ENCODE measurements at regions not wholly inside any gene's neighbourhood (a gene's known extent, or its start where the extent isn't known, plus 50 kb on each side); places are given as distances from the start of the nearest gene placed in this dataset.

GRCh38 chr7:69341288-69341687, 257.0 kb upstream of the AUTS2 start:
- H3K79me2 ChIP-seq (ENCODE audit: insufficient read depth, low read length): no peaks in the 10 kb centered on the region
- H3K9me3 ChIP-seq (ENCODE audit: low read depth, low read length): no peaks in the 10 kb centered on the region
- H3K4me2 ChIP-seq (ENCODE audit: insufficient read depth, low read length): no peak overlapping the region
- no peak for TF ChIP-seq CTCF (IDR thresholded peaks at IDR 0.05; ENCODE audit: extremely low read depth, low read depth, low read length)
- H3K27ac ChIP-seq (ENCODE audit: low read depth, low read length): no peak overlapping the region
- H3K4me3 ChIP-seq (ENCODE audit: insufficient read depth, low read length): no peak overlapping the region
- H3K36me3 ChIP-seq (ENCODE audit: insufficient read depth, low read length): no peaks in the 10 kb centered on the region
- no peaks in the 10 kb centered on the region for H3K4me1 ChIP-seq (ENCODE audit: insufficient read depth, low read length)
- no peak for DNase-seq (ENCODE audit: insufficient read length, low spot score, missing footprints)
- H2AFZ ChIP-seq (ENCODE audit: low read length): no peak overlapping the region
- H4K20me1 ChIP-seq (ENCODE audit: insufficient read depth, low read length): no peaks in the 10 kb centered on the region
- H3K27me3 ChIP-seq (ENCODE audit: insufficient read depth, low read length): no peaks in the 10 kb centered on the region

- H3K4me2 ChIP-seq (ENCODE audit: insufficient read depth, low read length): no peak overlapping the region
These were observed 256.0 kb upstream of the AUTS2 start for GRCh38 chr7:69342154-69342884.

GRCh38 chr7:69349291-69349690, 249.0 kb upstream of the AUTS2 start:
- H3K4me3 ChIP-seq (ENCODE audit: insufficient read depth, low read length): no peak overlapping the region
- H3K36me3 ChIP-seq (ENCODE audit: insufficient read depth, low read length): no peaks in the 10 kb centered on the region
- H3K4me1 ChIP-seq (ENCODE audit: insufficient read depth, low read length): no peaks in the 10 kb centered on the region
- no peaks in the 10 kb centered on the region for H3K79me2 ChIP-seq (ENCODE audit: insufficient read depth, low read length)
- H3K4me2 ChIP-seq (ENCODE audit: insufficient read depth, low read length): no peak overlapping the region
- no peak for TF ChIP-seq CTCF (IDR thresholded peaks at IDR 0.05; ENCODE audit: extremely low read depth, low read depth, low read length)
- H3K27me3 ChIP-seq (ENCODE audit: insufficient read depth, low read length): no peaks in the 10 kb centered on the region
- no peaks in the 10 kb centered on the region for H3K9me3 ChIP-seq (ENCODE audit: low read depth, low read length)
- no peak for DNase-seq (ENCODE audit: insufficient read length, low spot score, missing footprints)
- no peak overlapping the region for H3K27ac ChIP-seq (ENCODE audit: low read depth, low read length)
- H4K20me1 ChIP-seq (ENCODE audit: insufficient read depth, low read length): no peaks in the 10 kb centered on the region
- no peak overlapping the region for H2AFZ ChIP-seq (ENCODE audit: low read length)

More at GRCh38 chr7:69342154-69342884, 256.0 kb upstream of the AUTS2 start:
- no peaks in the 10 kb centered on the region for H3K27me3 ChIP-seq (ENCODE audit: insufficient read depth, low read length)
- H3K36me3 ChIP-seq (ENCODE audit: insufficient read depth, low read length): no peaks in the 10 kb centered on the region
- no peak overlapping the region for H3K4me3 ChIP-seq (ENCODE audit: insufficient read depth, low read length)
- no peak for DNase-seq (ENCODE audit: insufficient read length, low spot score, missing footprints)
- no peaks in the 10 kb centered on the region for H3K4me1 ChIP-seq (ENCODE audit: insufficient read depth, low read length)
- no peak overlapping the region for H2AFZ ChIP-seq (ENCODE audit: low read length)
- H3K9me3 ChIP-seq (ENCODE audit: low read depth, low read length): no peaks in the 10 kb centered on the region
- H3K79me2 ChIP-seq (ENCODE audit: insufficient read depth, low read length): no peaks in the 10 kb centered on the region
- no peak overlapping the region for H3K27ac ChIP-seq (ENCODE audit: low read depth, low read length)
- no peak for TF ChIP-seq CTCF (IDR thresholded peaks at IDR 0.05; ENCODE audit: extremely low read depth, low read depth, low read length)
- no peaks in the 10 kb centered on the region for H4K20me1 ChIP-seq (ENCODE audit: insufficient read depth, low read length)

- Histone ChIP-seq H3K4me1 (ENCODE audit: insufficient read depth, low read length) (no peaks in the 10 kb centered on the region), H3K79me2 (ENCODE audit: insufficient read depth, low read length) (no peaks in the 10 kb centered on the region), H3K4me2 (ENCODE audit: insufficient read depth, low read length) (no peak overlapping the region), H3K36me3 (ENCODE audit: insufficient read depth, low read length) (no peaks in the 10 kb centered on the region), H3K4me3 (ENCODE audit: insufficient read depth, low read length) (no peak overlapping the region), H3K27me3 (ENCODE audit: insufficient read depth, low read length) (no peaks in the 10 kb centered on the region), H4K20me1 (ENCODE audit: insufficient read depth, low read length) (no peaks in the 10 kb centered on the region), H3K9me3 (ENCODE audit: low read depth, low read length) (no peaks in the 10 kb centered on the region), H3K27ac (ENCODE audit: low read depth, low read length) (no peak overlapping the region), H2AFZ (ENCODE audit: low read length) (no peak overlapping the region)
- no peak for DNase-seq (ENCODE audit: insufficient read length, low spot score, missing footprints)
- TF ChIP-seq CTCF (IDR thresholded peaks at IDR 0.05; ENCODE audit: extremely low read depth, low read depth, low read length): no peak
These were observed 240.0 kb upstream of the AUTS2 start for GRCh38 chr7:69358163-69358821.

All from osteoblast (primary cell).